ENCODE measurements at regions not wholly inside any gene's neighbourhood (a gene's known extent, or its start where the extent isn't known, plus 50 kb on each side); places are given as distances from the start of the nearest gene placed in this dataset.

DNA sequence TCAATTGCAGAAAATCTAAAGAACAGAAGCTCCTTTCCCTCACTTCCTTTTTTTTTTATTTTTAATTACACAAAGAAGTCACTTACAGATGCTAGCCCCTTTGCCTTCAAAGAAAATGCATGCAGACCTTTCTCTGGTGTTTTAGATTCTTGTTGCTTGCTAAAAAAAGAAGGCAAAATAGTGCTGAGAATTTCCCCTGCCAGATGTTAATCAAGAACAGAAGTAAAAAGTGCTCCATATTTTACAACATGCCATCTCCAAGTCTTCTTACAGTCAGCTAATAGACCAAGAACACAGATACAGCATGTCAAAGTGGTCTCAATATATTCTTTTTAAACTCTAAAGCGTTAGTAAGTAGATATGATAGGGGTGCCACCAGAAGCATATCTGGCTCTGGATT is 142.8 kb upstream of the RGMB start:
- TF ChIP-seq POLR2A (IDR thresholded peaks at IDR 0.05) = no peak
- TF ChIP-seq CTCF (IDR thresholded peaks at IDR 0.05) = no peak
- no peak for TF ChIP-seq POLR2AphosphoS5 (IDR thresholded peaks at IDR 0.05; ENCODE audit: insufficient read depth in 1 of 2, low read depth in 1 of 2)
